MV-4-11 (cell line): ENCODE measurements at regions not wholly inside any gene's neighbourhood (a gene's known extent, or its start where the extent isn't known, plus 50 kb on each side); places are given as distances from the start of the nearest gene placed in this dataset.

ENCODE experiments used
- DNase-seq: peaks from one replicate; lab custom pipeline; 2025; lab: John Stamatoyannopoulos, UW

- DNase-seq, result peak; percentile 9
These were observed 293.9 kb upstream of the SYT4 start for GRCh38 chr18:43571078-43571689.

DNA sequence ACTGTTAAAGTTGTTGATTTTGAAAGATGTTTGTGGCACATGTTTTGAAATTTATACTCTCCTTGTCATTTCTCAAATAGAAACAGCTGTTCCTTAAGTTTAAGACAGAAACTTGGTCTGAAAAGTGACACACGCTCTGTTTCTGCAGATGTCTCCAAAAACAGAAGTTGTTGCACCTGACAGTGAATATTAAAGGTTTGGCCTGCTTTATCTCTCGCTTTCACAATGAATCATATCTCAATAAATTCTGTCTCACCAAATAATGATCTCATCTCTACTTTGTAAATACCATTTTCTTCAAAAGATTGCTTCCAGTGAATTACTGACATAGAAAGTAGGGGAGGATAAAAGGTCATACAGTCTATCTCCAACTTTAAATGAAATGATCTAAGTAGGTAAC lies 294.9 kb upstream of the SYT4 start:
- no peak for DNase-seq

DNA sequence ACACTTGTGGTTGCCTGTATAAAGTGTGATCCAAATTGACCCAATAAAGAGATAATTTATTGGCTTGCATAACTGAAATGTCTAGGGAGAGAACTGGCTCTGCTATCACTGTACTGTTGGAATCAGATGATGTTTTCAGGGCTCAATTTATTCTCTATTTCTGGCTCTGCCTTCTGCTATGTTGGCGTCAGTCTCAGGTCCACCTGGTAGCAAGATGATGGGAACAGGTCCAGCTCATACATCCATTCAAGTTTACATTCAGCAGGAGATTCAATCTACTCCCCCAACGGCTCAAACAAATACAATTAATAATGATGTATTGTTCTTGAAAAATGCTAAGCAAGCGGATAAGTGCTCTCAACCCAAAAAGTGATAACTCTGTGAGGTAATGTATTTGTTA lies 297.7 kb upstream of the SYT4 start:
- DNase-seq, result no peak

GRCh38 chr18:43578211-43578610 lies 300.9 kb upstream of the SYT4 start:
- DNase-seq, result no peak

- DNase-seq, result no peak
These were observed 301.4 kb upstream of the SYT4 start for GRCh38 chr18:43578706-43579105.

DNA sequence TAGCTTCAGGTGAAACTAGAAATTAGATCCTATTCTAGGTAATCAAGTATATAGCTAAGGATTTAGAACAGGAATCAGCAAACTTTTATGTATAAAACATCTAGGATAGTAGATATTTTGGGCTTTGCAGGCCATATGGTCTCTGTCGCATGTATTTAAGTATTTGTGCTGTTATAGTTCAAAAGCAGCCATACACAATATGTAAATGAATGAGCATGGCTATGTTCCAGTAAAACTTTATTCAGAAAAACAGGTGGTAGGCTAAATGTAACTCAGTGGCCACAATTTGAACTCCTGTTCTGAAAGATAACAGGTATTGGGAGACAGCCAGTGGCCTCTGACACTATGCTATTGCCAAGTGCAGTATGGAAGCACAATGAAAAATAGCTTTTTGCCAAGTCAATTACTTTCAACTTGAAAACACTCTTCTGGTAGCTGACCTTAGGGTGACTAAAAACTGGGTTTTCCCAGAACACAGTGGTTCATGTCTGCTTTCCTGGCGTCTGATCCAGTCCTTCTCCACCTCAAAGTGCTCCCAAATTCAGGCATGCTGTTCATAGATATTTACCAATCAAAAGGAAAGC lies 304.7 kb upstream of the SYT4 start:
- no peak for DNase-seq

GRCh38 chr18:43587538-43588153 lies 310.4 kb upstream of the SYT4 start:
- DNase-seq, result peak; percentile 5

DNA sequence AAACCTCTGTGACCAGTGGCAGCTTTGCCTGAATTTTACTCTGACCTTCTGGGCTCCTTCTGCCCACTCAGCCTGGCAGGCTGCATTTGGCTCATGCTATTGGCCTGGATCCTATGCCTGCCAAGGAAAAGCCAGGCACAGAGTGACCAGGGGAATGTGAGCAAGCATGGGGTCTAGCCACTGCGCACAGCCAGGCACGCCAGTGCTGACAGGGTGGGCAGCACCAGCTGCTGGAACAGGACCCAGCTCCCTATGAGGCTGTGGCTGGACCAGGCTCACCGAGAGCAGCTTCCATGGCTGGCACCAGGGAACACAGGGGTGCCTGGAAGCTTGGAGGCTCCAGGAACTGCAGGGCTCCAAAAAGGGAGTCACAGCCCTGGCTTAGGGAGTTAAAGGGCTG lies 311.5 kb upstream of the SYT4 start:
- no peak for DNase-seq

- no peak for DNase-seq
These were observed 312.4 kb upstream of the SYT4 start for GRCh38 chr18:43589611-43590151.

- DNase-seq, result no peak
These were observed 313.1 kb upstream of the SYT4 start for GRCh38 chr18:43590182-43590903.

DNA sequence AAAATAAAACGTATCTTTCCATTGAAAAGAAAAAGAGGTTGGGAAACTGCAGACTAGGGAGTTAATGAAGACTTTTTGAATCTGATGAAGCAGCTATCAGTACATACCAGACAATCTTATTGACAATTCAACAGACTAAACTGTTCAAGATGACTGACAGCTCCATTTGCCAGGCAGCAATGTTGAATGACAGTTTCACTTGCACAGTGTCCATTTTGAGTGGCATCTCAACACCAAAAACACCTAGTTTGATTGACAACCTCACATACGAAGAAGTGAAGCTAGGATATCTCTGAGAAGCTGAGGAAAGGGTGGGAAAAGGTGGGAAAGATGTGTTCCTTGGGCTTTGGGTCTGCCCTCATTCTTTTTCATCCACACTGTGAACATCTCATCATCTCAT lies 315.0 kb upstream of the SYT4 start:
- DNase-seq, result no peak

GRCh38 chr18:43596105-43596712 lies 318.9 kb upstream of the SYT4 start:
- DNase-seq, result peak; percentile 13

- DNase-seq, result no peak
These were observed 324.1 kb upstream of the SYT4 start for GRCh38 chr18:43601432-43601831.

GRCh38 chr18:43605224-43605623 lies 327.9 kb upstream of the SYT4 start:
- no peak for DNase-seq

DNA sequence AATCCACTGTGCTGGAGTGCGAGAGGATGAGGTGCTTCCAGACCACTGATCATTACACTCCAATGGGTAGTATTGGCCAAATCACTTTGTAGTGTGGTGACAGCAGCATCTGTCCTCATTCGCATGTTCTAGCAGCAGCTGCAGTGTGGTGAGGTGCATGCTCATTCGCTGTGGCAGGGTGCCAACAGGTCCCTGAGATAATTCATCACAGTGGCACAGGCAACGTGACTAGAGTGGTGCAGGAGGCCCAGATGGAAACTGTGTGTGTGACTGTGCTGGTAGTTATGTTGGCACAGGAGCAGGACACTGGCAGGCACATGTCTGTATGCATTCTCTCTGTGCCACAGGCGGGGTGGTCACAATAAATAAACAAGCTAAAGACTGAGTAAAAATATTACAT lies 329.5 kb upstream of the SYT4 start:
- DNase-seq, result no peak

DNA sequence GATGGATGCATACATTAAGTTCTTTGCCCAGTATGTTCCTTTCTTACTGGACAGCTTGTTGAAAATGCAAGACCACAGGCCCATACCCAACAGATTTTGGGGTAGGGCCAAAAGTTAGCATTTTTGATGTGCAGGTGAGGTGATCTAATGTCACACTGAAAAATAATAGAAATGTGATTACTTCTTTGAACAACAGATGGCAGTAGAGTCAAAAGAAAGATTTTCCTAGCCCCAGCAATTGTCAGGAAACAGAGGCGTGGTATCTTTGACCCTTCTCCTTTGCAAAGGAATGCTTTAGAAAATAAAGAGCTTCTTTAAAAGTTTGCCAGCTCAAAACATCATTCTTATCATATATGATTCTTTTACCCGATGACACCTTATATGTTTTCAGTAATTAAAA lies 343.6 kb upstream of the SYT4 start:
- peak; percentile 1 for DNase-seq

DNA sequence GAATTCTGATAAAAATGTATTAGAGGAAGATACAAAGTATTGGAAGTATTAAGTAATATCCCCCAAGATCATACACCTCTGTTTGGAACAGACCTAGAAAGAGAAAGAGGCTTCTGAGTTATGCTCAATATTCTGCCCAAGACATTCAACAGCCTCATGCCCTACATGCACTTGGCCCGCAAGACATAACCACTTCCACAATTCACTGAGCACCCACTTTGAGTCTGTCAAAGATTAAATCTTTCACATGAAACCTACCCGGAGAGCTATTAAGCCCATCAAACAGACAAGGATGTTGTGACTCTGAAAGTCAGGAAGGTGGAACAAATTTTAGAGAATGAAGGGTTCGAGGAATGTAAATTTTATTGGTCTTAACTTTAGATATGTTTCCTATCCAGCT lies 344.7 kb upstream of the SYT4 start:
- no peak for DNase-seq

GRCh38 chr18:43625582-43625981 lies 348.3 kb upstream of the SYT4 start:
- no peak for DNase-seq

- no peak for DNase-seq
These were observed 350.7 kb upstream of the SYT4 start for GRCh38 chr18:43627848-43628530.

DNA sequence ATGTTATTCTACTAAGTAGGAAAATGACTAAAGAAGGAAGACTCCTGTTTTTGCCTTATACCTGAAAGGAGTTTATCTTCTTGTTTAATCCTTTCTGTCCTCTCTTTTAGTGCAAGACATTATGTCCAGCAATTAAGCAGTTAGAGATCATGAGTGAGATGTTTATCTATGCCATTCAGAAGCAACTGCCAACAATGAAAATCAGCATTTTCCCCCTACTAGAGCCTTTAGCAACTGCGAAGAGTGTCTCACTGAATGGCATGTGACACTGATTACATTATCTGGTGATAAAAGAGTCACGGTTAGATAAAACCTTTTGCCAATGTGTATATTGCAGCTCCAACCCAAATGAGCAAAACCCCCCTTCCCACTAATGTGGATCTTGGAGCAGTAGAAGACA lies 357.7 kb upstream of the SYT4 start:
- DNase-seq, result no peak

DNA sequence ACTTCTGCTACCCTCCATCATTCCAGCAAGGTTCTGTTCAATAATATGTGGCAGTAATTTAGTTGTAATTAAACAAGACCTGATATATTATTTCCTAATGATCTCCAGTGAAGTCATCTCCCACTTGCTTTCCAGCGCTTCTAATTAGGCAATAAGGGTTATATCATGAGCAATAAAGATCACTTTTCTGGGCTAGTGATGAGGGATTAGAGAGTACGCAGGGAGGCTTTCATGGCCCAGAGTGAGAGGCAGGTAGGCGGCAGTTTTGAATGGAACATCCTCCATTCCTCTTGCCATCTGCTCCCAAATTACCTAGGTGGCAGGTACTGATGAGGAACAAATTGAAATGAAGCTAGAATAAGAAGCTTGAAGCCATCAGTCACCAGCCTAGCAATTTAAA lies 358.1 kb upstream of the SYT4 start:
- DNase-seq, result no peak
